RWPE2 (cell line): ENCODE measurements at regions not wholly inside any gene's neighbourhood (a gene's known extent, or its start where the extent isn't known, plus 50 kb on each side); places are given as distances from the start of the nearest gene placed in this dataset.

Experiments
- ATAC-seq: fragments of 200-7000 bp; cut with Tn5 transposase; 3 replicates; pipeline ENCODE4 v1.9.1; 2021; ENCODE audit warnings: low read depth
- DNase-seq: peaks from one replicate; pipeline ENCODE4 v3.0.0-alpha.2; 2020; ENCODE audit warnings: low spot score
- H3K27ac ChIP-seq: fragments of 450-650 bp; 2 replicates; pipeline ENCODE4 v1.5.1; 2017; ENCODE audit warnings: mild to moderate bottlenecking; ENCODE audit not compliant: poor library complexity, severe bottlenecking
- H3K27me3 ChIP-seq: fragments of 250-450 bp; sonication (Bioruptor Pico); 2 replicates; pipeline ENCODE4 v1.5.1; 2021; ENCODE audit warnings: mild to moderate bottlenecking, moderate library complexity; ENCODE audit not compliant: insufficient read depth, poor library complexity, severe bottlenecking
- H3K36me3 ChIP-seq: fragments of 250-450 bp; sonication (Bioruptor Pico); 2 replicates; pipeline ENCODE4 v1.5.1; 2020; ENCODE audit warnings: low read depth, mild to moderate bottlenecking, moderate library complexity
- H3K4me1 ChIP-seq: fragments of 250-450 bp; sonication (Bioruptor Pico); 2 replicates; pipeline ENCODE4 v1.5.1; 2021; ENCODE audit warnings: mild to moderate bottlenecking, moderate library complexity; ENCODE audit not compliant: insufficient read depth, poor library complexity, severe bottlenecking
- H3K4me3 ChIP-seq: fragments of 250-450 bp; sonication (Bioruptor Pico); 2 replicates; pipeline ENCODE4 v1.5.1; 2021; ENCODE audit warnings: mild to moderate bottlenecking, moderate library complexity; ENCODE audit not compliant: severe bottlenecking
- H3K9me3 ChIP-seq: fragments of 250-450 bp; sonication (Bioruptor Pico); 2 replicates; pipeline ENCODE4 v1.5.1; 2021; ENCODE audit warnings: mild to moderate bottlenecking, moderate library complexity; ENCODE audit not compliant: severe bottlenecking
- CTCF ChIP-seq: fragments of 450-650 bp; IDR thresholded peaks from one replicate; pipeline ENCODE4 v1.5.1; 2017; ENCODE audit warnings: mild to moderate bottlenecking, moderate library complexity; ENCODE audit not compliant: poor library complexity, severe bottlenecking

DNA sequence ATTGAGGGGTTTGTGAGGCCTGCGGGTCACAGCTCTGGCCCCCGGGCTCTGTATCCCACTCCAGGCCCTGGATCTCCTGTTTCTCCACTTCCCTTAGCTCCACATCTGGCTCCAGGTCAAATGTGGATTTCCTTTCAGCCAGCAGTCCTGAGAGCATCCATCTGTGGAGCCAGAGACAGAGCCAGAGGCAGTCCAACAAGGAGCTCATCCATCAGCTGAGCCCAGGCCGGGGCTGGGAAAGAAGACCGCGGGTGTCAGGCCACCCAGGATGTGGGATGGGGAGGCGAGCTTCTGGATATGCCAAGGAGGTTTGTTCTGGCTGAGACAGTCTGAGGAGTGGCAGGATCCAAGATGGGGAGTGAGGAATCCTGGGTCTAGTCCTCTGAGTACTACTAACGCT, 91.7 kb downstream of the EFNB1 start:
- no peak for TF ChIP-seq CTCF
- H3K27me3 ChIP-seq = no peaks in the 10 kb centered on the region
- ATAC-seq = no peak

DNA sequence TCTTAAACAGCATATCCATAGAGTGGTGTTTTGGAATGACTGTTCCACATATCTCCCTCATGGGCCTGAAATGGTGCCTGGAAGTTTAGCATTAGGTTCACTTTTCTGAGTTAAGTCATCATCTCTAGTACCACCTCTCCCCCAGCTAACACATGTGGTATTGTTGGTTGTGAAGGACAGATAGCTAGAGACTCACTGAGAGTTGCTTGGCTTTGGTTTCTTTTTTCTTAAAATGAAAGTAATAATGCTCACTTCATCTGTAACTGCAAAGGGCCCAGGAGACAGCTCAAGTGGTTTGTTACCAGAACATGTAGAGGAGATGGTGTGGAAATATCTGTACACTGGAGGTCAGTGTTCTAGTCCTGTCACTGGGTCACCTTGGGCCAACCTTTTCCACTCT, 90.9 kb downstream of the EFNB1 start:
- DNase-seq (no peak), ATAC-seq (no peak)
- no peak for TF ChIP-seq CTCF
- H3K4me1 ChIP-seq = no peaks in the 10 kb centered on the region
- no peaks in the 10 kb centered on the region for H3K27me3 ChIP-seq
- no peaks in the 10 kb centered on the region for H3K9me3 ChIP-seq
- H3K36me3 ChIP-seq = no peaks in the 10 kb centered on the region
- H3K4me3 ChIP-seq = no peak overlapping the region
- H3K27ac ChIP-seq = no peak overlapping the region

More for the DNA sequence above, 91.7 kb downstream of the EFNB1 start:
- H3K4me3 ChIP-seq = no peak overlapping the region
- H3K4me1 ChIP-seq = no peaks in the 10 kb centered on the region
- no peaks in the 10 kb centered on the region for H3K9me3 ChIP-seq
- H3K27ac ChIP-seq = no peak overlapping the region
- no peak for DNase-seq
- H3K36me3 ChIP-seq = no peaks in the 10 kb centered on the region

- Histone ChIP-seq H3K27ac (no peak overlapping the region), H3K9me3 (no peaks in the 10 kb centered on the region), H3K36me3 (no peaks in the 10 kb centered on the region), H3K4me1 (no peaks in the 10 kb centered on the region), H3K4me3 (no peak overlapping the region), H3K27me3 (no peaks in the 10 kb centered on the region)
- DNase-seq (no peak), ATAC-seq (no peak)
- no peak for TF ChIP-seq CTCF
Measured at GRCh38 chrX:68918202-68918601, 89.4 kb downstream of the EFNB1 start.

GRCh38 chrX:68917799-68918198, 89.0 kb downstream of the EFNB1 start:
- Histone ChIP-seq H3K27me3 (no peaks in the 10 kb centered on the region), H3K9me3 (no peaks in the 10 kb centered on the region), H3K36me3 (no peaks in the 10 kb centered on the region), H3K4me3 (no peak overlapping the region), H3K27ac (no peak overlapping the region), H3K4me1 (no peaks in the 10 kb centered on the region)
- DNase-seq = no peak
- TF ChIP-seq CTCF = no peak
- no peak for ATAC-seq

- no peaks in the 10 kb centered on the region for H3K36me3 ChIP-seq
- no peak overlapping the region for H3K27ac ChIP-seq
- DNase-seq (no peak), ATAC-seq (no peak)
- H3K4me1 ChIP-seq = no peaks in the 10 kb centered on the region
- no peak for TF ChIP-seq CTCF
- H3K9me3 ChIP-seq = no peaks in the 10 kb centered on the region
- no peaks in the 10 kb centered on the region for H3K27me3 ChIP-seq
- H3K4me3 ChIP-seq = no peak overlapping the region
Measured at GRCh38 chrX:68916891-68917290, 88.1 kb downstream of the EFNB1 start.
